Loucy (cell line): ENCODE measurements at regions not wholly inside any gene's neighbourhood (a gene's known extent, or its start where the extent isn't known, plus 50 kb on each side); places are given as distances from the start of the nearest gene placed in this dataset.

Experiments used
- EZH2phosphoT487 ChIP-seq: fragments of 200-600 bp; IDR thresholded peaks from 2 replicates; pipeline ENCODE4 v1.6.1; 2018; ENCODE audit warnings: antibody characterized with exemption, mild to moderate bottlenecking, moderate library complexity, borderline replicate concordance
- TF ChIP-seq, protein P1 (sequence below): fragments of 200-600 bp; sonication (generic); conservative IDR thresholded peaks from 2 replicates; pipeline ENCODE4 v1.5.1; 2014; ENCODE audit warnings: mild to moderate bottlenecking, antibody characterized with exemption, low read length

DNA sequence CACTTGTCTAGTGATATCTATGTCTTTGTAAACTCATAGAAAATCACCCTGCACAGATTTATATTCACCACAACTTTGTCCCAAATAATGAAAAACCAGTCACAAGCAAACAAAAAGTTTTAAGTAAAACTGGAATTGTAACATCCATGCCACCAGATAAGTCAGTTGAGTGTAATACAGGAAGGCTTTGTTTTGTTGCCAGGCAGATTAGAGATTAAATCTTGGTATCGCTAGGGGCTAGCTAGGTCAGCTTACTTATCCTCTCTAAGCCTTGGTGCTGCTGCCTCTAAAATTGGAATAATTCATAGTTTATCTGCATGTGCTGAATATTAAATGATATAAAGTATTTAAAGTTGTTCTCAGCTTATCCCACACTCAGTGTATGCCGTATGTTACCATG lies 1062.5 kb downstream of the CDH9 start:
- TF ChIP-seq EZH2phosphoT487 = no peak
- TF ChIP-seq, protein P1, sequence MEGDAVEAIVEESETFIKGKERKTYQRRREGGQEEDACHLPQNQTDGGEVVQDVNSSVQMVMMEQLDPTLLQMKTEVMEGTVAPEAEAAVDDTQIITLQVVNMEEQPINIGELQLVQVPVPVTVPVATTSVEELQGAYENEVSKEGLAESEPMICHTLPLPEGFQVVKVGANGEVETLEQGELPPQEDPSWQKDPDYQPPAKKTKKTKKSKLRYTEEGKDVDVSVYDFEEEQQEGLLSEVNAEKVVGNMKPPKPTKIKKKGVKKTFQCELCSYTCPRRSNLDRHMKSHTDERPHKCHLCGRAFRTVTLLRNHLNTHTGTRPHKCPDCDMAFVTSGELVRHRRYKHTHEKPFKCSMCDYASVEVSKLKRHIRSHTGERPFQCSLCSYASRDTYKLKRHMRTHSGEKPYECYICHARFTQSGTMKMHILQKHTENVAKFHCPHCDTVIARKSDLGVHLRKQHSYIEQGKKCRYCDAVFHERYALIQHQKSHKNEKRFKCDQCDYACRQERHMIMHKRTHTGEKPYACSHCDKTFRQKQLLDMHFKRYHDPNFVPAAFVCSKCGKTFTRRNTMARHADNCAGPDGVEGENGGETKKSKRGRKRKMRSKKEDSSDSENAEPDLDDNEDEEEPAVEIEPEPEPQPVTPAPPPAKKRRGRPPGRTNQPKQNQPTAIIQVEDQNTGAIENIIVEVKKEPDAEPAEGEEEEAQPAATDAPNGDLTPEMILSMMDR = no peak
